Neural progenitor cell (in vitro differentiated cells): ENCODE measurements at regions not wholly inside any gene's neighbourhood (a gene's known extent, or its start where the extent isn't known, plus 50 kb on each side); places are given as distances from the start of the nearest gene placed in this dataset.

Experiments used
- DNase-seq: peaks from one replicate; pipeline ENCODE4 v3.0.0-alpha.2; 2016; ENCODE audit warnings: low spot score
- H2AFZ ChIP-seq: fragments of 200-600 bp; sonication (generic); replicated peaks from 2 replicates; pipeline ENCODE4 v1.6.1; 2016; ENCODE audit warnings: antibody characterized with exemption
- H3F3A ChIP-seq: fragments of 200-600 bp; sonication (generic); 2 replicates; pipeline ENCODE4 v1.6.1; 2016; ENCODE audit warnings: antibody characterized with exemption, low read depth
- H3K27ac ChIP-seq: fragments of 200-600 bp; sonication (generic); 2 replicates; pipeline ENCODE4 v1.5.1; 2016; ENCODE audit warnings: mild to moderate bottlenecking
- H3K27me3 ChIP-seq: fragments of 200-600 bp; sonication (generic); 2 replicates; pipeline ENCODE4 v1.6.1; 2016; ENCODE audit warnings: mild to moderate bottlenecking, moderate library complexity
- H3K36me3 ChIP-seq: fragments of 200-600 bp; sonication (generic); 2 replicates; pipeline ENCODE4 v1.5.1; 2016
- H3K4me1 ChIP-seq: fragments of 200-600 bp; sonication (generic); 2 replicates; pipeline ENCODE4 v1.6.1; 2016; ENCODE audit warnings: mixed run types
- H3K4me2 ChIP-seq: fragments of 200-600 bp; sonication (generic); 2 replicates; pipeline ENCODE4 v1.6.1; 2016
- H3K4me3 ChIP-seq: fragments of 200-600 bp; sonication (generic); 2 replicates; pipeline ENCODE4 v1.5.1; 2016
- H3K79me2 ChIP-seq: fragments of 200-600 bp; sonication (generic); 2 replicates; pipeline ENCODE4 v1.6.1; 2016; ENCODE audit warnings: low read depth
- H3K9ac ChIP-seq: fragments of 200-600 bp; sonication (generic); 2 replicates; pipeline ENCODE4 v1.6.1; 2016
- H3K9me3 ChIP-seq: fragments of 200-600 bp; sonication (generic); 2 replicates; pipeline ENCODE4 v1.5.1; 2016; ENCODE audit warnings: low read depth
- H4K20me1 ChIP-seq: fragments of 200-600 bp; sonication (generic); 2 replicates; pipeline ENCODE4 v1.6.1; 2016; ENCODE audit warnings: low read depth
- H3K27ac Mint-ChIP-seq: 3 replicates; pipeline ENCODE4 v1.8.0; 2021; ENCODE audit warnings: mixed read lengths
- H3K27me3 Mint-ChIP-seq: 2 replicates; pipeline ENCODE4 v1.8.0; 2022; ENCODE audit warnings: low read depth, mild to moderate bottlenecking, inconsistent platforms, moderate library complexity, mixed read lengths; ENCODE audit not compliant: insufficient read depth
- H3K36me3 Mint-ChIP-seq: 3 replicates; pipeline ENCODE4 v1.8.0; 2021; ENCODE audit warnings: mixed read lengths
- H3K4me1 Mint-ChIP-seq: 3 replicates; pipeline ENCODE4 v1.8.0; 2021; ENCODE audit warnings: mixed read lengths
- H3K4me3 Mint-ChIP-seq: 3 replicates; pipeline ENCODE4 v1.8.0; 2021; ENCODE audit warnings: mild to moderate bottlenecking, moderate library complexity, mixed read lengths
- H3K9me3 Mint-ChIP-seq: 3 replicates; pipeline ENCODE4 v1.8.0; 2020; ENCODE audit warnings: mixed read lengths
- EZH2 ChIP-seq: fragments of 200-600 bp; sonication (generic); IDR thresholded peaks from 2 replicates; pipeline ENCODE4 v1.6.1; 2017; ENCODE audit warnings: antibody characterized with exemption, mild to moderate bottlenecking, moderate library complexity
- EZH2phosphoT487 ChIP-seq: fragments of 200-600 bp; sonication (generic); IDR thresholded peaks from 2 replicates; pipeline ENCODE4 v1.6.1; 2017; ENCODE audit warnings: antibody characterized with exemption
- TF ChIP-seq, protein P1 (sequence below): fragments of 200-600 bp; sonication (generic); IDR thresholded peaks from 2 replicates; pipeline ENCODE4 v1.5.1; 2017; ENCODE audit warnings: antibody characterized with exemption, mild to moderate bottlenecking

DNA sequence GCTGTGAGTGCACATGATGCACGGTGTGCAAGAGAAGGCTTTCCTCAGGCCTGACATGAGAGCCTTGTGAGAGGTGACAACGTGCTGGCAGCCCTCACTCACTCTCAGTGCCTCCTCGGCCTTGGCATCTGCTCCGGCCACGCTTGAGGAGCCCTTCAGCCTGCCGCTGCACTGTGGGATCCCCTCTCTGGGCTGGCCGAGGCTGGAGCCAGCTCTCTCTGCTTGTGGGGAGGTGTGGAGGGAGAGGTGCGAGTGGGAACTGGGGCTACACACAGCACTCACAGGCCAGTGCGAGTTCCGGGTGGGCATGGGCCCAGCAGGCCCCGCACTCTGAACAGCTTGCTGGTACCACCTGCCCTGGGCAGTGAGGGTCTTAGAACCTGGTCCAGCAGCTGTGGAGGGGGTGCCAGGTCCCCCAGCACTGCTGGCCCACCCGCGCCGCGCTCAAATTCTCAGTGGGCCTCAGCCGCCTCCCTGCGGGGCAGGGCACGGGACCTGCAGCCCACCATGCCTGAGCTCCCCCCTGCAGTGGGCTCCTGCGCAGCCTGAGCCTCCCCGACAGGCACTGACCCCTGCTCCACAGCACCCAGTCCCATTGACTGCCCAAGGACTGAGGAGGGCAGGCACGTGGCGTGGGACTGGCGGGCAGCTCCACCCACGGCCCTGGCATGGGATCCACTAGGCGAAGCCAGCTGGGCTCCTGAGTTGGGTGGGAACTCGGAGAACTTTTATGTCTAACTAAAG lies 74.9 kb upstream of the BMP5 start:
- Mint-ChIP-seq H3K4me1 (no peaks in the 10 kb centered on the region), H3K4me3 (no peak overlapping the region), H3K36me3 (no peaks in the 10 kb centered on the region), H3K27ac (no peak overlapping the region), H3K27me3 (no peaks in the 10 kb centered on the region), H3K9me3 (peaks cover 6% of the 10 kb centered on the region)
- Histone ChIP-seq H4K20me1 (no peaks in the 10 kb centered on the region), H3K27me3 (no peaks in the 10 kb centered on the region), H3K9ac (no peak overlapping the region), H2AFZ (no peak overlapping the region), H3K36me3 (no peaks in the 10 kb centered on the region), H3K79me2 (no peaks in the 10 kb centered on the region), H3K9me3 (no peaks in the 10 kb centered on the region), H3K4me3 (no peak overlapping the region), H3F3A (no peaks in the 10 kb centered on the region), H3K4me2 (no peak overlapping the region), H3K4me1 (no peaks in the 10 kb centered on the region), H3K27ac (no peak overlapping the region)
- DNase-seq, result no peak
- TF ChIP-seq, protein P1, sequence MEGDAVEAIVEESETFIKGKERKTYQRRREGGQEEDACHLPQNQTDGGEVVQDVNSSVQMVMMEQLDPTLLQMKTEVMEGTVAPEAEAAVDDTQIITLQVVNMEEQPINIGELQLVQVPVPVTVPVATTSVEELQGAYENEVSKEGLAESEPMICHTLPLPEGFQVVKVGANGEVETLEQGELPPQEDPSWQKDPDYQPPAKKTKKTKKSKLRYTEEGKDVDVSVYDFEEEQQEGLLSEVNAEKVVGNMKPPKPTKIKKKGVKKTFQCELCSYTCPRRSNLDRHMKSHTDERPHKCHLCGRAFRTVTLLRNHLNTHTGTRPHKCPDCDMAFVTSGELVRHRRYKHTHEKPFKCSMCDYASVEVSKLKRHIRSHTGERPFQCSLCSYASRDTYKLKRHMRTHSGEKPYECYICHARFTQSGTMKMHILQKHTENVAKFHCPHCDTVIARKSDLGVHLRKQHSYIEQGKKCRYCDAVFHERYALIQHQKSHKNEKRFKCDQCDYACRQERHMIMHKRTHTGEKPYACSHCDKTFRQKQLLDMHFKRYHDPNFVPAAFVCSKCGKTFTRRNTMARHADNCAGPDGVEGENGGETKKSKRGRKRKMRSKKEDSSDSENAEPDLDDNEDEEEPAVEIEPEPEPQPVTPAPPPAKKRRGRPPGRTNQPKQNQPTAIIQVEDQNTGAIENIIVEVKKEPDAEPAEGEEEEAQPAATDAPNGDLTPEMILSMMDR, result no peak

DNA sequence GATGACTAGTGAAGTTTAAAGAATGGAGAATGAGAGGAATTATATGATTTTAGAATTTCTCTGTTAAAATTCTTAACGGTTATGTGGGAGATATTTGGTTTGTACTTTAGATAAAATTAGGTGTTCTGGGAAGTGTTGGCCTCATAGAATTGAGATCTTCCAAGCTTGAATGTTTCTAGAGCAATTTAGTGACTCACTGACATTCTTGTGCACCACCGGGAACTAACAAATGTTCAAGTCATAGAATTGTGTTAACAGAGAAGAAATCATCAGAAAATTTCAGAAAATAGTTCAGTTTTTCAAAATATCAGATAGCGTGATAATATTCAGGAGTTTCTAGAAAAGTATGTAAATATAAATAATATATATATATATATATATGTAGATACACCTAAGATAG lies 67.9 kb upstream of the BMP5 start:
- H3K9ac ChIP-seq, result no peak overlapping the region
- no peaks in the 10 kb centered on the region for H4K20me1 ChIP-seq
- no peaks in the 10 kb centered on the region for H3K4me1 Mint-ChIP-seq
- no peaks in the 10 kb centered on the region for H3K36me3 ChIP-seq
- H3K4me3 ChIP-seq, result no peak overlapping the region
- H3K79me2 ChIP-seq, result no peaks in the 10 kb centered on the region
- H3K4me3 Mint-ChIP-seq, result no peak overlapping the region
- DNase-seq, result no peak
- no peaks in the 10 kb centered on the region for H3K27me3 ChIP-seq
- no peaks in the 10 kb centered on the region for H3K36me3 Mint-ChIP-seq
- no peaks in the 10 kb centered on the region for H3K4me1 ChIP-seq
- H2AFZ ChIP-seq, result no peak overlapping the region
- H3K27me3 Mint-ChIP-seq, result no peaks in the 10 kb centered on the region
- H3K9me3 ChIP-seq, result no peaks in the 10 kb centered on the region
- H3K9me3 Mint-ChIP-seq, result no peaks in the 10 kb centered on the region
- H3F3A ChIP-seq, result no peaks in the 10 kb centered on the region
- H3K4me2 ChIP-seq, result no peak overlapping the region
- H3K27ac ChIP-seq, result no peak overlapping the region
- TF ChIP-seq EZH2phosphoT487 (no peak), EZH2 (no peak)
- TF ChIP-seq, protein P1, result no peak
- H3K27ac Mint-ChIP-seq, result no peak overlapping the region

DNA sequence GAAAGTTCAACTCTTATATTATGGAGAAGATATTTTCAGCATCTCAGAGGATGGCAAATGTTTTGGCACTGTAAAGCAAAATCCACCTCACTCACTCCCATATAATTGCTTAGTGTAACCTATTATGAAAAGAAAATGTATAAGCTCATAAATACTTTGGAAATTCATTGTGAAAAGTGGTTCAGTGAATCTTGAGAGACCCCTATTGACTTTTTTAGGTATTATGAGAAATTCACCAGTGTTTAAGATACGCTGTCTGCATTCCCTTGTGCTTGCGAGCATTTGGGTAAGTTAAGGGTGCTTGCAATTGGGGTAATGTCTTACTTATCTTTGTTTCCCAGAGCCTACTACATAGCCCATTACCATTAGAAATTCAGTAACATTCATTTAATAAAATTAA lies 66.3 kb upstream of the BMP5 start:
- H4K20me1 ChIP-seq, result no peaks in the 10 kb centered on the region
- no peak overlapping the region for H3K27ac Mint-ChIP-seq
- no peaks in the 10 kb centered on the region for H3K79me2 ChIP-seq
- DNase-seq, result no peak
- no peak overlapping the region for H2AFZ ChIP-seq
- no peak for TF ChIP-seq EZH2phosphoT487
- TF ChIP-seq, protein P1, result peak; percentile 26
- no peak overlapping the region for H3K4me2 ChIP-seq
- no peak overlapping the region for H3K27ac ChIP-seq
- H3K4me1 Mint-ChIP-seq, result no peaks in the 10 kb centered on the region
- no peaks in the 10 kb centered on the region for H3K36me3 ChIP-seq
- H3K4me3 ChIP-seq, result no peak overlapping the region
- H3K36me3 Mint-ChIP-seq, result no peaks in the 10 kb centered on the region
- no peaks in the 10 kb centered on the region for H3K9me3 Mint-ChIP-seq
- no peak overlapping the region for H3K4me3 Mint-ChIP-seq
- no peaks in the 10 kb centered on the region for H3K27me3 ChIP-seq
- no peaks in the 10 kb centered on the region for H3K4me1 ChIP-seq
- no peaks in the 10 kb centered on the region for H3K27me3 Mint-ChIP-seq
- no peaks in the 10 kb centered on the region for H3F3A ChIP-seq
- H3K9me3 ChIP-seq, result no peaks in the 10 kb centered on the region
- no peak overlapping the region for H3K9ac ChIP-seq
